H9 (cell line): ENCODE measurements at regions not wholly inside any gene's neighbourhood (a gene's known extent, or its start where the extent isn't known, plus 50 kb on each side); places are given as distances from the start of the nearest gene placed in this dataset.

Experiments used
- DNase-seq: peaks from one replicate; pipeline ENCODE4 v3.0.0-alpha.2; 2017
- H2AFZ ChIP-seq: one replicate; pipeline ENCODE4 v1.6.1; 2013; ENCODE audit warnings: mild to moderate bottlenecking, low read length, control low read depth, moderate library complexity
- H2AK5ac ChIP-seq: 2 replicates; pipeline ENCODE4 v1.6.1; 2013; ENCODE audit warnings: low read length, control low read depth, mixed read lengths; ENCODE audit not compliant: insufficient read length
- H2BK120ac ChIP-seq: one replicate; pipeline ENCODE4 v1.6.1; 2013; ENCODE audit warnings: low read depth, mild to moderate bottlenecking, low read length, control low read depth, inconsistent platforms; ENCODE audit not compliant: poor library complexity, severe bottlenecking
- H2BK12ac ChIP-seq: 2 replicates; pipeline ENCODE4 v1.6.1; 2013; ENCODE audit warnings: low read length, control low read depth, mixed read lengths, low read depth; ENCODE audit not compliant: insufficient read length
- H2BK15ac ChIP-seq: 2 replicates; pipeline ENCODE4 v1.6.1; 2013; ENCODE audit warnings: low read depth, low read length, control low read depth
- H2BK20ac ChIP-seq: one replicate; pipeline ENCODE4 v1.6.1; 2013; ENCODE audit warnings: low read depth, mild to moderate bottlenecking, low read length, control low read depth, inconsistent platforms; ENCODE audit not compliant: poor library complexity, severe bottlenecking
- H2BK5ac ChIP-seq: 2 replicates; pipeline ENCODE4 v1.6.1; 2013; ENCODE audit warnings: low read length, control low read depth, mixed read lengths; ENCODE audit not compliant: insufficient read length
- H3K14ac ChIP-seq: 2 replicates; pipeline ENCODE4 v1.6.1; 2013; ENCODE audit warnings: low read length, control low read depth; ENCODE audit not compliant: insufficient read depth
- H3K18ac ChIP-seq: 2 replicates; pipeline ENCODE4 v1.6.1; 2013; ENCODE audit warnings: low read depth, mild to moderate bottlenecking, mixed read lengths, low read length, control low read depth; ENCODE audit not compliant: insufficient read length
- H3K23ac ChIP-seq: 2 replicates; pipeline ENCODE4 v1.6.1; 2013; ENCODE audit warnings: low read length, control low read depth, mixed read lengths, low read depth; ENCODE audit not compliant: insufficient read length
- H3K23me2 ChIP-seq: 2 replicates; pipeline ENCODE4 v1.6.1; 2013; ENCODE audit warnings: low read depth, mild to moderate bottlenecking, mixed read lengths, low read length, control low read depth; ENCODE audit not compliant: insufficient read length, poor library complexity, severe bottlenecking
- H3K27ac ChIP-seq: 2 replicates; pipeline ENCODE4 v1.5.1; 2013; ENCODE audit warnings: low read length, control low read depth, mixed read lengths, low read depth; ENCODE audit not compliant: insufficient read length
- H3K27me3 ChIP-seq: 2 replicates; pipeline ENCODE4 v1.6.1; 2013; ENCODE audit warnings: low read length, control low read depth, inconsistent platforms; ENCODE audit not compliant: insufficient read depth
- H3K4ac ChIP-seq: 2 replicates; pipeline ENCODE4 v1.6.1; 2013; ENCODE audit warnings: low read depth, mild to moderate bottlenecking, control low read depth, inconsistent platforms, low read length, moderate library complexity
- H3K4me1 ChIP-seq: 2 replicates; pipeline ENCODE4 v1.6.1; 2013; ENCODE audit warnings: low read length, control low read depth, inconsistent platforms; ENCODE audit not compliant: insufficient read depth
- H3K4me2 ChIP-seq: 2 replicates; pipeline ENCODE4 v1.6.1; 2013; ENCODE audit warnings: low read length, control low read depth, mixed read lengths; ENCODE audit not compliant: insufficient read length, insufficient read depth
- H3K56ac ChIP-seq: 2 replicates; pipeline ENCODE4 v1.6.1; 2013; ENCODE audit warnings: low read depth, mild to moderate bottlenecking, mixed read lengths, low read length, control low read depth; ENCODE audit not compliant: insufficient read length
- H3K79me1 ChIP-seq: 2 replicates; pipeline ENCODE4 v1.6.1; 2013; ENCODE audit warnings: low read depth, mild to moderate bottlenecking, moderate library complexity, low read length, control low read depth, inconsistent platforms; ENCODE audit not compliant: insufficient read depth, poor library complexity, severe bottlenecking
- H3K79me2 ChIP-seq: 2 replicates; pipeline ENCODE4 v1.6.1; 2013; ENCODE audit warnings: low read length, control low read depth, inconsistent platforms; ENCODE audit not compliant: insufficient read depth
- H3K9ac ChIP-seq: 2 replicates; pipeline ENCODE4 v1.6.1; 2013; ENCODE audit warnings: low read length, control low read depth, mixed read lengths; ENCODE audit not compliant: insufficient read length; ENCODE audit errors: extremely low read depth
- H3K9me3 ChIP-seq: one replicate; pipeline ENCODE4 v1.6.1; 2013; ENCODE audit warnings: low read depth, low read length, inconsistent platforms; ENCODE audit not compliant: control insufficient read depth
- H3T11ph ChIP-seq: one replicate; pipeline ENCODE4 v1.6.1; 2013; ENCODE audit warnings: mild to moderate bottlenecking, low read length, control low read depth, inconsistent platforms
- H4K20me1 ChIP-seq: one replicate; pipeline ENCODE4 v1.6.1; 2013; ENCODE audit not compliant: control insufficient read depth, insufficient read length, insufficient read depth
- H4K5ac ChIP-seq: 2 replicates; pipeline ENCODE4 v1.6.1; 2013; ENCODE audit warnings: low read depth, mild to moderate bottlenecking, mixed read lengths, low read length, control low read depth; ENCODE audit not compliant: insufficient read length
- H4K8ac ChIP-seq: replicated peaks from 2 replicates; pipeline ENCODE4 v1.6.1; 2013; ENCODE audit warnings: low read length, control low read depth, mixed read lengths, low read depth; ENCODE audit not compliant: insufficient read length
- H4K91ac ChIP-seq: 2 replicates; pipeline ENCODE4 v1.6.1; 2013; ENCODE audit warnings: low read depth, mild to moderate bottlenecking, moderate library complexity, mixed read lengths, low read length, control low read depth; ENCODE audit not compliant: insufficient read length
- H3K27ac Mint-ChIP-seq, 3 experiments: 2 replicates in 2 of 3; 3 replicates in 1 of 3; pipeline ENCODE4 v1.8.0; 2020 to 2021; ENCODE audit warnings: mixed read lengths in 3 of 3, mild to moderate bottlenecking in 1 of 3, moderate library complexity in 1 of 3
- H3K27me3 Mint-ChIP-seq: 2 replicates; pipeline ENCODE4 v1.8.0; 2021; ENCODE audit warnings: low read depth, mild to moderate bottlenecking, moderate library complexity, mixed read lengths
- H3K36me3 Mint-ChIP-seq, 3 experiments: 2 replicates in 2 of 3; 3 replicates in 1 of 3; pipeline ENCODE4 v1.8.0; 2020 to 2021; ENCODE audit warnings: low read depth in 3 of 3, mixed read lengths in 3 of 3; ENCODE audit not compliant: insufficient read depth in 1 of 3
- H3K4me1 Mint-ChIP-seq, 2 experiments: 2 replicates each; pipeline ENCODE4 v1.8.0; 2020; ENCODE audit warnings: mixed read lengths in 2 of 2
- H3K4me3 Mint-ChIP-seq, 2 experiments: 2 replicates in 1 of 2; 3 replicates in 1 of 2; pipeline ENCODE4 v1.8.0; 2020 to 2021; ENCODE audit warnings: mild to moderate bottlenecking in 2 of 2, mixed read lengths in 2 of 2, moderate library complexity in 1 of 2
- H3K9me3 Mint-ChIP-seq, 2 experiments: 2 replicates in 1 of 2; 3 replicates in 1 of 2; pipeline ENCODE4 v1.8.0; 2020; ENCODE audit warnings: mild to moderate bottlenecking in 2 of 2, mixed read lengths in 2 of 2, moderate library complexity in 1 of 2
- CTCF ChIP-seq: fragments of 200-600 bp; sonication (generic); conservative IDR thresholded peaks from 3 replicates; pipeline ENCODE4 v1.8.0; 2021; ENCODE audit warnings: antibody characterized with exemption, mild to moderate bottlenecking
- WGBS: extraction: QIAGEN DNeasy Blood & Tissue Kit; methylation state at CpG from one replicate; pipeline ENCODE4 v1.1.7; 2013; ENCODE audit warnings: missing lambda C conversion rate, low lambda C conversion rate, mixed read lengths; ENCODE audit not compliant: insufficient read length; ENCODE audit errors: extremely low coverage; 5-methylcytosine and 5-hydroxymethylcytosine counted together

GRCh38 chr6:30265594-30265993 lies 52.4 kb upstream of the TRIM26 start:
- no peaks in the 10 kb centered on the region for H3K4me1 Mint-ChIP-seq
- H2BK20ac ChIP-seq: no peak overlapping the region
- no peaks in the 10 kb centered on the region for H3K23me2 ChIP-seq
- no peak for DNase-seq
- no peak overlapping the region for H3K14ac ChIP-seq
- H2AK5ac ChIP-seq: no peak overlapping the region
- no CpG with 5 or more reads among the region's 2 CpGs for WGBS
- H2AFZ ChIP-seq: no peak overlapping the region
- no peaks in the 10 kb centered on the region for H3K79me2 ChIP-seq
- peaks cover 6 to 10% of the 10 kb centered on the region in 2 experiments; a peak in 4 of 5 replicates for H3K9me3 Mint-ChIP-seq
- no peak overlapping the region for H3K9ac ChIP-seq
- no peak overlapping the region for H3T11ph ChIP-seq
- no peak overlapping the region for H3K56ac ChIP-seq
- H4K20me1 ChIP-seq: no peaks in the 10 kb centered on the region
- H3K9me3 ChIP-seq: no peaks in the 10 kb centered on the region
- no peak overlapping the region for H2BK12ac ChIP-seq
- H4K91ac ChIP-seq: no peak overlapping the region
- H3K4me3 Mint-ChIP-seq: no peak overlapping the region
- no peak overlapping the region for H4K8ac ChIP-seq
- TF ChIP-seq CTCF: no peak
- no peak overlapping the region for H3K4ac ChIP-seq
- no peak overlapping the region for H2BK120ac ChIP-seq
- H3K79me1 ChIP-seq: no peaks in the 10 kb centered on the region
- H4K5ac ChIP-seq: no peak overlapping the region
- H3K27me3 Mint-ChIP-seq: peaks cover 10% of the 10 kb centered on the region
- no peak overlapping the region for H2BK5ac ChIP-seq
- no peak overlapping the region for H3K4me2 ChIP-seq
- no peak overlapping the region for H2BK15ac ChIP-seq
- H3K27ac Mint-ChIP-seq: no peak overlapping the region
- H3K36me3 Mint-ChIP-seq: peaks cover 41 to 51% (median 48%) of the 10 kb centered on the region in 3 experiments
- no peak overlapping the region for H3K27ac ChIP-seq
- peaks cover 2% of the 10 kb centered on the region; the same call in 1 of the 2 replicates for H3K27me3 ChIP-seq
- no peaks in the 10 kb centered on the region; the same call in 1 of the 2 replicates for H3K4me1 ChIP-seq
- H3K23ac ChIP-seq: no peak overlapping the region
- H3K18ac ChIP-seq: no peak overlapping the region
